ENCODE measurements at regions not wholly inside any gene's neighbourhood (a gene's known extent, or its start where the extent isn't known, plus 50 kb on each side); places are given as distances from the start of the nearest gene placed in this dataset.

DNA sequence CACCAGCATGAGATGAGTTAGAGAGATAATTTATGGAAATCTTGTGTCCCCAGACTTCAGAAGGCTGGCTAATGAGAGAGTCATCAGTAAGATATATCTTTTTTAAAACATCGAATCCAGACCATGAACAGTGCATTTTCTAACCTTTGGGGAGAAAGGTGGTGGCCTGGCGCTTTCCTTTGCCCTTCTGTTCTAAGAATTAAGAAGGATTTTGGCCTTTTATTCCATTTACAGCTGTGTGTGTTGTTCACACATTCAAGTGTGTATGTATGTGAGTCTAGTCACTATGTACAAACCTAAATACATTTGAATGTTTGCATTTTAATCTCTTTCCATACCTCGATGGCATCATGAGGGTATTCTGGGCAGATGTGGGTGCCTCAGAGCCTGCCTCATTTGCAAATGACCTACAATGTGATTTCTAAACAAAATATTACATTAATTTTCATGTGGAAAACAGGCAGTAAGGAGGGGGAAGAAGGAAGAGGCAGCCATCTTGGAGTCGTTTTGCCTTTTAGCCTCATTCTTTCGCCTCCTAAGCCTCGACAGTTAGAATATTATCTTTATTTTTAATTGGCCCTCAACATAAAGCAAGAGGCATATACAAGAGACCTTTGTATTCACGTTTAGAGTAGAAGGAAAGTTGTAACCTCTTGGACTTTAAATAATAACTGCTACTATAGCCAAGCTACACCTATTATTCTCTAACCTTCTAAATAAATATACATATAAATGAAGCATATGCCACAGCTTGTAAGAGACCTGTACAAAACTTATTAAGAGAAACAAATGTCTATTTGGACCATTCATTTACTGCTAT, 125.3 kb upstream of the TMEM161B start:
- RAD21 ChIA-PET (ENCODE audit: unreplicated experiment): no interaction called here
- CTCF ChIA-PET: no interaction called here
- no peak for TF ChIP-seq CREB1 (IDR thresholded peaks at IDR 0.05; ENCODE audit: low read depth)
- TF ChIP-seq MEF2A (IDR thresholded peaks at IDR 0.05; ENCODE audit: insufficient read depth, low read depth, low read length): no peak
- no peak for TF ChIP-seq RB1 (IDR thresholded peaks at IDR 0.05; ENCODE audit: borderline replicate concordance)
- no peak for TF ChIP-seq KAT2A (conservative IDR thresholded peaks at IDR 0.05; ENCODE audit: control insufficient read depth, low read depth, low read length)
- no peak for TF ChIP-seq EP300 (IDR thresholded peaks at IDR 0.05; ENCODE audit: borderline replicate concordance in 1 of 2, control insufficient read depth in 1 of 2, low read depth in 2 of 2, low read length in 2 of 2)
- no peak for TF ChIP-seq RFX5 (IDR thresholded peaks at IDR 0.05; ENCODE audit: low read depth, low read length)
- TF ChIP-seq NR2C1 (IDR thresholded peaks at IDR 0.05): no peak
- TF ChIP-seq, protein P1, sequence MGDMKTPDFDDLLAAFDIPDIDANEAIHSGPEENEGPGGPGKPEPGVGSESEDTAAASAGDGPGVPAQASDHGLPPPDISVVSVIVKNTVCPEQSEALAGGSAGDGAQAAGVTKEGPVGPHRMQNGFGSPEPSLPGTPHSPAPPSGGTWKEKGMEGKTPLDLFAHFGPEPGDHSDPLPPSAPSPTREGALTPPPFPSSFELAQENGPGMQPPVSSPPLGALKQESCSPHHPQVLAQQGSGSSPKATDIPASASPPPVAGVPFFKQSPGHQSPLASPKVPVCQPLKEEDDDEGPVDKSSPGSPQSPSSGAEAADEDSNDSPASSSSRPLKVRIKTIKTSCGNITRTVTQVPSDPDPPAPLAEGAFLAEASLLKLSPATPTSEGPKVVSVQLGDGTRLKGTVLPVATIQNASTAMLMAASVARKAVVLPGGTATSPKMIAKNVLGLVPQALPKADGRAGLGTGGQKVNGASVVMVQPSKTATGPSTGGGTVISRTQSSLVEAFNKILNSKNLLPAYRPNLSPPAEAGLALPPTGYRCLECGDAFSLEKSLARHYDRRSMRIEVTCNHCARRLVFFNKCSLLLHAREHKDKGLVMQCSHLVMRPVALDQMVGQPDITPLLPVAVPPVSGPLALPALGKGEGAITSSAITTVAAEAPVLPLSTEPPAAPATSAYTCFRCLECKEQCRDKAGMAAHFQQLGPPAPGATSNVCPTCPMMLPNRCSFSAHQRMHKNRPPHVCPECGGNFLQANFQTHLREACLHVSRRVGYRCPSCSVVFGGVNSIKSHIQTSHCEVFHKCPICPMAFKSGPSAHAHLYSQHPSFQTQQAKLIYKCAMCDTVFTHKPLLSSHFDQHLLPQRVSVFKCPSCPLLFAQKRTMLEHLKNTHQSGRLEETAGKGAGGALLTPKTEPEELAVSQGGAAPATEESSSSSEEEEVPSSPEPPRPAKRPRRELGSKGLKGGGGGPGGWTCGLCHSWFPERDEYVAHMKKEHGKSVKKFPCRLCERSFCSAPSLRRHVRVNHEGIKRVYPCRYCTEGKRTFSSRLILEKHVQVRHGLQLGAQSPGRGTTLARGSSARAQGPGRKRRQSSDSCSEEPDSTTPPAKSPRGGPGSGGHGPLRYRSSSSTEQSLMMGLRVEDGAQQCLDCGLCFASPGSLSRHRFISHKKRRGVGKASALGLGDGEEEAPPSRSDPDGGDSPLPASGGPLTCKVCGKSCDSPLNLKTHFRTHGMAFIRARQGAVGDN (IDR thresholded peaks at IDR 0.05): no peak
- TF ChIP-seq, protein P2, sequence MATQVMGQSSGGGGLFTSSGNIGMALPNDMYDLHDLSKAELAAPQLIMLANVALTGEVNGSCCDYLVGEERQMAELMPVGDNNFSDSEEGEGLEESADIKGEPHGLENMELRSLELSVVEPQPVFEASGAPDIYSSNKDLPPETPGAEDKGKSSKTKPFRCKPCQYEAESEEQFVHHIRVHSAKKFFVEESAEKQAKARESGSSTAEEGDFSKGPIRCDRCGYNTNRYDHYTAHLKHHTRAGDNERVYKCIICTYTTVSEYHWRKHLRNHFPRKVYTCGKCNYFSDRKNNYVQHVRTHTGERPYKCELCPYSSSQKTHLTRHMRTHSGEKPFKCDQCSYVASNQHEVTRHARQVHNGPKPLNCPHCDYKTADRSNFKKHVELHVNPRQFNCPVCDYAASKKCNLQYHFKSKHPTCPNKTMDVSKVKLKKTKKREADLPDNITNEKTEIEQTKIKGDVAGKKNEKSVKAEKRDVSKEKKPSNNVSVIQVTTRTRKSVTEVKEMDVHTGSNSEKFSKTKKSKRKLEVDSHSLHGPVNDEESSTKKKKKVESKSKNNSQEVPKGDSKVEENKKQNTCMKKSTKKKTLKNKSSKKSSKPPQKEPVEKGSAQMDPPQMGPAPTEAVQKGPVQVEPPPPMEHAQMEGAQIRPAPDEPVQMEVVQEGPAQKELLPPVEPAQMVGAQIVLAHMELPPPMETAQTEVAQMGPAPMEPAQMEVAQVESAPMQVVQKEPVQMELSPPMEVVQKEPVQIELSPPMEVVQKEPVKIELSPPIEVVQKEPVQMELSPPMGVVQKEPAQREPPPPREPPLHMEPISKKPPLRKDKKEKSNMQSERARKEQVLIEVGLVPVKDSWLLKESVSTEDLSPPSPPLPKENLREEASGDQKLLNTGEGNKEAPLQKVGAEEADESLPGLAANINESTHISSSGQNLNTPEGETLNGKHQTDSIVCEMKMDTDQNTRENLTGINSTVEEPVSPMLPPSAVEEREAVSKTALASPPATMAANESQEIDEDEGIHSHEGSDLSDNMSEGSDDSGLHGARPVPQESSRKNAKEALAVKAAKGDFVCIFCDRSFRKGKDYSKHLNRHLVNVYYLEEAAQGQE (IDR thresholded peaks at IDR 0.05; ENCODE audit: low read depth, low read length): no peak
- TF ChIP-seq RBBP5 (conservative IDR thresholded peaks at IDR 0.05): no peak
- TF ChIP-seq, protein P3, sequence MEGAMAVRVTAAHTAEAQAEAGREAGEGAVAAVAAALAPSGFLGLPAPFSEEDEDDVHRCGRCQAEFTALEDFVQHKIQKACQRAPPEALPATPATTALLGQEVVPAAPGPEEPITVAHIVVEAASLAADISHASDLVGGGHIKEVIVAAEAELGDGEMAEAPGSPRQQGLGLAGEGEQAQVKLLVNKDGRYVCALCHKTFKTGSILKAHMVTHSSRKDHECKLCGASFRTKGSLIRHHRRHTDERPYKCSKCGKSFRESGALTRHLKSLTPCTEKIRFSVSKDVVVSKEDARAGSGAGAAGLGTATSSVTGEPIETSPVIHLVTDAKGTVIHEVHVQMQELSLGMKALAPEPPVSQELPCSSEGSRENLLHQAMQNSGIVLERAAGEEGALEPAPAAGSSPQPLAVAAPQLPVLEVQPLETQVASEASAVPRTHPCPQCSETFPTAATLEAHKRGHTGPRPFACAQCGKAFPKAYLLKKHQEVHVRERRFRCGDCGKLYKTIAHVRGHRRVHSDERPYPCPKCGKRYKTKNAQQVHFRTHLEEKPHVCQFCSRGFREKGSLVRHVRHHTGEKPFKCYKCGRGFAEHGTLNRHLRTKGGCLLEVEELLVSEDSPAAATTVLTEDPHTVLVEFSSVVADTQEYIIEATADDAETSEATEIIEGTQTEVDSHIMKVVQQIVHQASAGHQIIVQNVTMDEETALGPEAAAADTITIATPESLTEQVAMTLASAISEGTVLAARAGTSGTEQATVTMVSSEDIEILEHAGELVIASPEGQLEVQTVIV (IDR thresholded peaks at IDR 0.05; ENCODE audit: borderline replicate concordance, partially characterized antibody): no peak
- TF ChIP-seq JUND (IDR thresholded peaks at IDR 0.05; ENCODE audit: low read depth, low read length): no peak

More for the DNA sequence above, 125.3 kb upstream of the TMEM161B start:
- no peaks in the 10 kb centered on the region for H3K79me2 ChIP-seq (ENCODE audit: control insufficient read depth, insufficient read depth, low read length)
- in situ Hi-C loops (cut with MboI) (no loop called here), intact Hi-C loops (cut with micrococcal nuclease; ENCODE audit: unreplicated experiment) (no loop called here)
- no peak overlapping the region for H3K27ac ChIP-seq (ENCODE audit: control insufficient read depth, insufficient read depth)
- no peaks in the 10 kb centered on the region for H3K9me3 ChIP-seq (replicated peaks; ENCODE audit: control insufficient read depth, insufficient read depth, low read length)
- H3K27me3 ChIP-seq (replicated peaks in 1 of 2; ENCODE audit: control insufficient read depth in 2 of 2, insufficient read depth in 2 of 2, low read length in 1 of 2): no peaks in the 10 kb centered on the region
- 26% methylated on average over 7 of the region's 7 CpGs for WGBS (ENCODE audit: insufficient coverage, insufficient replicate concordance, low lambda C conversion rate, missing lambda C conversion rate)
- no peak for ATAC-seq
- POLR2A ChIA-PET: interaction anchor here (0.6 to 0.7 kb wide), 2 partner anchors 57 to 185 kb away, joined by 3 to 5 read pairs; no protein-coding TSS in a partner anchor
- SMC1A ChIA-PET (ENCODE audit: uncharacterized antibody, unreplicated experiment): interaction anchor here (0.8 to 4.0 kb wide), 4 partner anchors 9 to 150 kb away, joined by 3 to 23 read pairs (median 3); no protein-coding TSS in a partner anchor
- no peaks in the 10 kb centered on the region for H3K36me3 ChIP-seq (ENCODE audit: control insufficient read depth in 2 of 2, insufficient read depth in 2 of 2, low read length in 1 of 2)
- no peak for DNase-seq (ENCODE audit: low read depth, low spot score)
- no peak overlapping the region for H3K9ac ChIP-seq (ENCODE audit: control insufficient read depth, insufficient read depth, low read length)
- no peak overlapping the region for H2AFZ ChIP-seq (ENCODE audit: control insufficient read depth, low read depth, low read length)
- BruUV-seq (replicated peaks): no TSS peak
- no peaks in the 10 kb centered on the region for H4K20me1 ChIP-seq (ENCODE audit: control insufficient read depth, insufficient read depth)
- H3K4me3 ChIP-seq: no peak overlapping the region
- H3K4me1 ChIP-seq (ENCODE audit: control insufficient read depth, insufficient read depth, low read length): no peaks in the 10 kb centered on the region
- no peak for FAIRE-seq
- no peak overlapping the region for H3K4me2 ChIP-seq (ENCODE audit: control insufficient read depth, insufficient read depth)

Measured in GM12878 (cell line).